ENCODE measurements at regions not wholly inside any gene's neighbourhood (a gene's known extent, or its start where the extent isn't known, plus 50 kb on each side); places are given as distances from the start of the nearest gene placed in this dataset.

DNA sequence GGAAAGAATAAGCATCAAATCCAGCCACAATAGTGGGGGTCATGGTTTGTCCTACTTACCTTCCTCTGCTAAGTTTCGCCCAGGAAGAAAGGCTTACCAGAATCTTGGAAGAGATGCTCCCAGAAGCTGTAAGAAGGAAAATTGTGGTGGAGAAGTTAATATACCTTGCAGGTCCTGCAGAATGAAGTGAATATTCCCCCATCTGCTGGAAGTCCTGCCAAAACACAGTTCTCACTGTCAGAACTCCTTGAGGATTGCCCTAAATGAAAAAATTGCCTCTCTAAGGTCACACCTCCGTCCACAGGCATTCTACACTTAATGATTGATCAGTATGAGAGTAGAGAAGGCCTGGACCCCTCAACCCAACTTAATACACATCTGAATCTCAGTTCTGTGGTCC, 78.4 kb upstream of the RGS21 start:
- no peaks in the 10 kb centered on the region for H3K27me3 Mint-ChIP-seq
- H3K4me1 Mint-ChIP-seq, result no peaks in the 10 kb centered on the region

DNA sequence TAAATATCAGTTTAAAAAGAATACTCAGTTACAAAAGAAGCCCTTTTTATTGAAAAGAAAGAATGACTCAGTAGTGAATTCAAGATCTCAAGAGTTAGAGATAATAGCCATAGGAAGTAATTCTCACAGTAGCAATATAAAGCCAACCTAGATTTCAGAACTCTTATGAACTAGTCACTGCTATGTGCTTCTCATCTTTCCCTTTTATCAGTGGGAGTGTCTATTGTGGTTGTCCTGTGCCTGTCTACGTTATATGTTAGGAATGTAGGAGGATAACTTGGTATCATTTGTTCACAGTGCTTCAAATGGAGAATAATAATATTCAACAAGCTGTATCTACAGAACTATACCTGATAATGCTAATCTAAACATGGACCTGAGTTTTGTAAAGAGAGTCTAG, 73.1 kb upstream of the RGS21 start:
- no peaks in the 10 kb centered on the region for H3K27me3 Mint-ChIP-seq
- POLR2A ChIA-PET, result no interaction called here
- no peak for DNase-seq
- no peaks in the 10 kb centered on the region for H3K9me3 Mint-ChIP-seq
- no peak overlapping the region for H3K27ac Mint-ChIP-seq
- CTCF ChIA-PET, result no interaction called here
- no peaks in the 10 kb centered on the region for H3K36me3 Mint-ChIP-seq (ENCODE audit: low read depth)
- no peak overlapping the region for H3K4me3 Mint-ChIP-seq
- no peaks in the 10 kb centered on the region for H3K4me1 Mint-ChIP-seq

More for the DNA sequence above, 78.4 kb upstream of the RGS21 start:
- Mint-ChIP-seq H3K36me3 (ENCODE audit: low read depth) (no peaks in the 10 kb centered on the region), H3K9me3 (no peaks in the 10 kb centered on the region), H3K4me3 (no peak overlapping the region), H3K27ac (no peak overlapping the region)
- ChIA-PET POLR2A (no interaction called here), CTCF (no interaction called here)
- no peak for DNase-seq

GRCh38 chr1:192251735-192252134, 65.1 kb upstream of the RGS21 start:
- no peaks in the 10 kb centered on the region for H3K4me1 Mint-ChIP-seq

DNA sequence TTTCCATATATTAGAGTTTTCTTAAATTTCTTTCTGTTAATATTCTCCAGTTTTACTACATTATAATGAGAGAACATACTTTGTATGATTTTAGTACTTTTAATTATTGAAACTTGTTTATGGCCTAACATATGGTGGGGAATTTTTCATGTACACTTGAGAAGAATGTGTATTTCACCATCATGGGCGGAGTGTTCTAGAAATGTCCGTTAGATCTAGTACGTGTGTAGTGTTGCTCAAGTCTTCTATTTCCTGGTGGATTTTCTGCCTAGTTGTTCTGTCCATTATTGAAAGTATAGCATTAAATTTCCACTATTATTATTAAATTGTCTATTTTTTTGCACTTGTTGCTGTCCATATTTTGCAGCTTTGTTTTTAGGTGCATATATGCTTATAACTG, 64.0 kb upstream of the RGS21 start:
- Mint-ChIP-seq H3K36me3 (ENCODE audit: low read depth) (no peaks in the 10 kb centered on the region), H3K27me3 (no peaks in the 10 kb centered on the region), H3K4me3 (no peak overlapping the region), H3K27ac (no peak overlapping the region), H3K9me3 (no peaks in the 10 kb centered on the region), H3K4me1 (no peaks in the 10 kb centered on the region)
- POLR2A ChIA-PET, result no interaction called here
- no peak for DNase-seq
- CTCF ChIA-PET, result no interaction called here

More at GRCh38 chr1:192251735-192252134, 65.1 kb upstream of the RGS21 start:
- POLR2A ChIA-PET, result no interaction called here
- CTCF ChIA-PET, result no interaction called here
- H3K27ac Mint-ChIP-seq, result no peak overlapping the region
- no peaks in the 10 kb centered on the region for H3K9me3 Mint-ChIP-seq
- H3K27me3 Mint-ChIP-seq, result no peaks in the 10 kb centered on the region
- no peak for DNase-seq
- H3K36me3 Mint-ChIP-seq (ENCODE audit: low read depth), result no peaks in the 10 kb centered on the region
- H3K4me3 Mint-ChIP-seq, result no peak overlapping the region

DNA sequence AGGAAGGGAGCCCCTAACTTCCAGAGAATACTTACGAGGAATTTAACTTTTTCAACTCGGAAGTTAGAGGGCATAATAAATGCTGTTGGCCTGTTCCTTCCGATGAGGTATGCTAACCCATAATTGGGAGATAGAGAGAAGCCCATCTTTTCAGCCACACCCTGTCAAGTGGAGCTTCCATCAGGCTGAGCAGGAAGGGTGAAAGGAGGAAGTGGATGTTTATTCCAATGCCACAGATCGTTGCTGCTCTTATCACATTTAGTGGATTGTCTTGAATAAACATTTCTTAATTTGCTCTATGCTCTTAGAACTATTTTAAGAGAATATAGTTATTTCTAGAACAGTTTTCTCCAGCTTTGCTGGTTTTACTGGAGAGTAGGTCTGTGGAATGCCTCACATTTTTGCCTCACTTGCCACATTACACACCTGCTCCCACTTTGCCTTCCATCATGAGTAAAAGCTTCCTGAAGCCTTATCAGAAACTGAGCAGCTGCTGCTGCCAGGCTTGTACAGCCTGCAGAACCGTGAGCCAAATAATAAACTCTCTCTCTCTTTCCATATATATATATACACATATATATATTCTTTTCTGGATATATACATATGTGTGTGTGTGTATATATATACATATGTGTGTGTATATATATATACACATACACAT, 60.0 kb upstream of the RGS21 start:
- POLR2A ChIA-PET, result no interaction called here
- H3K4me3 Mint-ChIP-seq, result no peak overlapping the region
- H3K4me1 Mint-ChIP-seq, result no peaks in the 10 kb centered on the region
- no peak overlapping the region for H3K27ac Mint-ChIP-seq
- DNase-seq, result no peak
- no peaks in the 10 kb centered on the region for H3K27me3 Mint-ChIP-seq
- H3K9me3 Mint-ChIP-seq, result no peaks in the 10 kb centered on the region
- H3K36me3 Mint-ChIP-seq (ENCODE audit: low read depth), result no peaks in the 10 kb centered on the region
- CTCF ChIA-PET, result no interaction called here

- DNase-seq, result no peak
- Mint-ChIP-seq H3K27me3 (no peaks in the 10 kb centered on the region), H3K27ac (no peak overlapping the region), H3K4me3 (no peak overlapping the region), H3K4me1 (no peaks in the 10 kb centered on the region), H3K9me3 (no peaks in the 10 kb centered on the region), H3K36me3 (ENCODE audit: low read depth) (no peaks in the 10 kb centered on the region)
- ChIA-PET POLR2A (no interaction called here), CTCF (interaction anchor here (1.1 kb wide), 1 partner anchor 10 kb away, joined by 3 read pairs; no protein-coding TSS in a partner anchor)
Measured at GRCh38 chr1:192260076-192260475, 56.7 kb upstream of the RGS21 start.

DNA sequence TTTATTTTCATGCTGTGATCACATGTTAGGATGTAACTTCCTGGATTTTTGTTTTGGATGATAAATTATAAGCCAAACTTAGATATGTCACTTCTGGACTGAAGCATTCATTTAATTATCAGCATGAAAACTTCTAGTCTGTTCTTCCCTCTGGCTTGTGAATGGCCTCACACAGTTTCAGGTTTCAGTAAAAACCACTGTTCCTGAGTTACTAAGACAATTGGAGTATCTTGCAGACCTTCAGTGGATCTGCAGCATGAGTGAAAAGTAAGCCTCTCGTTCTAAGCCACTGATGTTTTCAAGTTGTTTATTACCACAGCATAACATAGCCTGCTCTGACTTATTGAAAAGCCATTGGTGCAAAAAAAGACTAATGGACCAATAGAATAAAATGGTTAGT, 55.3 kb upstream of the RGS21 start:
- no peaks in the 10 kb centered on the region for H3K9me3 Mint-ChIP-seq
- no peaks in the 10 kb centered on the region for H3K27me3 Mint-ChIP-seq
- no peaks in the 10 kb centered on the region for H3K4me1 Mint-ChIP-seq
- POLR2A ChIA-PET, result no interaction called here
- DNase-seq, result no peak
- CTCF ChIA-PET, result no interaction called here
- no peak overlapping the region for H3K27ac Mint-ChIP-seq
- H3K4me3 Mint-ChIP-seq, result no peak overlapping the region
- H3K36me3 Mint-ChIP-seq (ENCODE audit: low read depth), result no peaks in the 10 kb centered on the region

GRCh38 chr1:192263436-192263835, 53.4 kb upstream of the RGS21 start:
- H3K36me3 Mint-ChIP-seq (ENCODE audit: low read depth), result no peaks in the 10 kb centered on the region
- H3K4me3 Mint-ChIP-seq, result no peak overlapping the region
- H3K27me3 Mint-ChIP-seq, result no peaks in the 10 kb centered on the region
- H3K27ac Mint-ChIP-seq, result no peak overlapping the region
- CTCF ChIA-PET, result no interaction called here
- no peaks in the 10 kb centered on the region for H3K4me1 Mint-ChIP-seq
- POLR2A ChIA-PET, result no interaction called here
- no peaks in the 10 kb centered on the region for H3K9me3 Mint-ChIP-seq
- no peak for DNase-seq

GRCh38 chr1:192265516-192266173, 51.1 kb upstream of the RGS21 start:
- H3K27ac Mint-ChIP-seq, result no peak overlapping the region
- H3K4me3 Mint-ChIP-seq, result no peak overlapping the region
- H3K4me1 Mint-ChIP-seq, result no peaks in the 10 kb centered on the region
- no peaks in the 10 kb centered on the region for H3K9me3 Mint-ChIP-seq
- no peaks in the 10 kb centered on the region for H3K36me3 Mint-ChIP-seq (ENCODE audit: low read depth)
- POLR2A ChIA-PET, result interaction anchor here (0.6 kb wide), 1 partner anchor 34 kb away, joined by 3 read pairs; no protein-coding TSS in a partner anchor
- DNase-seq, result no peak
- H3K27me3 Mint-ChIP-seq, result no peaks in the 10 kb centered on the region
- CTCF ChIA-PET, result no interaction called here

GRCh38 chr1:192266645-192267044, 50.1 kb upstream of the RGS21 start:
- Mint-ChIP-seq H3K27me3 (no peaks in the 10 kb centered on the region), H3K4me3 (no peak overlapping the region), H3K9me3 (no peaks in the 10 kb centered on the region), H3K4me1 (no peaks in the 10 kb centered on the region), H3K36me3 (ENCODE audit: low read depth) (no peaks in the 10 kb centered on the region), H3K27ac (no peak overlapping the region)
- POLR2A ChIA-PET, result no interaction called here
- no peak for DNase-seq
- CTCF ChIA-PET, result no interaction called here
